GM03348 (cell line): ENCODE measurements at regions not wholly inside any gene's neighbourhood (a gene's known extent, or its start where the extent isn't known, plus 50 kb on each side); places are given as distances from the start of the nearest gene placed in this dataset.

Experiments
- DNase-seq: peaks from one replicate; pipeline ENCODE4 v3.0.0; 2012; ENCODE audit warnings: low spot score

- no peak for DNase-seq
Measured at GRCh38 chr5:6918255-6918654, 205.0 kb downstream of the TENT4A start.

GRCh38 chr5:6920628-6921256, 207.5 kb downstream of the TENT4A start:
- DNase-seq = no peak

- no peak for DNase-seq
Measured at GRCh38 chr5:6926491-6927038, 213.3 kb downstream of the TENT4A start.

- DNase-seq = no peak
Measured at GRCh38 chr5:6936031-6936430, 222.8 kb downstream of the TENT4A start.

- DNase-seq = no peak
Measured at GRCh38 chr5:6937677-6938076, 224.4 kb downstream of the TENT4A start.

- DNase-seq = no peak
Measured at GRCh38 chr5:6941631-6942030, 228.4 kb downstream of the TENT4A start.

GRCh38 chr5:6943197-6944112, 230.2 kb downstream of the TENT4A start:
- no peak for DNase-seq

- DNase-seq = no peak
Measured at GRCh38 chr5:6948562-6948961, 235.3 kb downstream of the TENT4A start.

- DNase-seq = no peak
Measured at GRCh38 chr5:6949230-6949629, 236.0 kb downstream of the TENT4A start.

GRCh38 chr5:6950250-6950649, 237.0 kb downstream of the TENT4A start:
- no peak for DNase-seq

GRCh38 chr5:6950860-6951259, 237.6 kb downstream of the TENT4A start:
- no peak for DNase-seq

- DNase-seq = no peak
Measured at GRCh38 chr5:6961123-6961522, 247.9 kb downstream of the TENT4A start.

GRCh38 chr5:6961837-6962635, 248.8 kb downstream of the TENT4A start:
- no peak for DNase-seq

GRCh38 chr5:6976971-6977370, 263.7 kb downstream of the TENT4A start:
- no peak for DNase-seq

- no peak for DNase-seq
Measured at GRCh38 chr5:6979061-6979460, 265.8 kb downstream of the TENT4A start.

GRCh38 chr5:6989230-6989629, 276.0 kb downstream of the TENT4A start:
- DNase-seq = no peak

GRCh38 chr5:6994097-6994496, 280.9 kb downstream of the TENT4A start:
- DNase-seq = no peak

- no peak for DNase-seq
Measured at GRCh38 chr5:6995115-6995514, 281.9 kb downstream of the TENT4A start.

GRCh38 chr5:7000310-7000709, 287.1 kb downstream of the TENT4A start:
- DNase-seq = no peak

- DNase-seq = no peak
Measured at GRCh38 chr5:7010591-7010990, 297.4 kb downstream of the TENT4A start.

GRCh38 chr5:7012057-7012456, 298.8 kb downstream of the TENT4A start:
- no peak for DNase-seq

- no peak for DNase-seq
Measured at GRCh38 chr5:7014611-7015010, 301.4 kb downstream of the TENT4A start.
